Activated T-helper 1 cell treated with anti-CD3 and anti-CD28 coated beads, Interleukin-2, amount 50 U/mL, for 16 hours (primary cell): ENCODE measurements at regions not wholly inside any gene's neighbourhood (a gene's known extent, or its start where the extent isn't known, plus 50 kb on each side); places are given as distances from the start of the nearest gene placed in this dataset.
"Not testable (repeated sequence)": the region's sequence is repeated elsewhere in the genome, so short reads cannot be mapped to it uniquely, and the experiment has no call there.

ENCODE experiments used
- DNase-seq, 2 donors: peaks; one replicate each; pipeline ENCODE4 v3.0.0-alpha.2; 2020; ENCODE audit warnings: low read depth in 1 of 2, low spot score in 1 of 2

- DNase-seq, result not testable (repeated sequence)
Observed at GRCh38 chr5:110278449-110278848, 448.0 kb downstream of the TMEM232 start.

DNA sequence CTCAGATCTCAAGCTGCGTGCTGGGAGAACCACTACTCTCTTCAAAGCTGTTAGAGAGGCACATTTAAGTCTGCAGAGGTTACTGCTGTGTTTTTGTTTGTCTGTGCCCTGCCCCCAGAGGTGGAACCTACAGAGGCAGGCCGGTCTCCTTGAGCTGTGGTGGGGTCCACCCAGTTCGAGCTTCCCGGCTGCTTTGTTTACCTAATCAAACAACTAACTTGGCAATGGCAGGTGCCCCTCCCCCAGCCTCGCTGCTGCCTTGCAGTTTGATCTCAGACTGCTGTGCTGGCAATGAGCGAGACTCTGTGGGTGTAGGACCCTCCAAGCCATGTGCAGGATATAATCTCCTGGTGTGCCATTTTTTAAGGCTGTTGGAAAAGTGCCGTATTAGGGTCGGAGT lies 442.4 kb downstream of the TMEM232 start:
- not testable (repeated sequence) for DNase-seq

GRCh38 chr5:110288766-110289511 lies 437.5 kb downstream of the TMEM232 start:
- no peak for DNase-seq

DNA sequence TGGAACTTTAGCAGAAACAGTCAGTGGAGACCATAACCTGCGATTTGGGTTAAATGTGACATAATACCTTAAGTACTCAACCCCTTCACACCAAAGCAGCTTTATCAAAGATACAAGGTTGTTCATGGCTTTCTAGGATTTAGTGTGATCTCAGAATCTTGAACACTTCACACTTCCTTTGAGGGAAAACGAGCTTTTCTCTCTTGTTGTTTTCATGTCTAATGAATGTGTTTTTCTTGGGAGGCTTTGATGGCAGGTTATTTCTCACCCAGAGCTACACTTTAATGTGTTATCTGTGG lies 437.0 kb downstream of the TMEM232 start:
- DNase-seq, result no peak

GRCh38 chr5:110290542-110290941 lies 435.9 kb downstream of the TMEM232 start:
- no peak for DNase-seq

DNA sequence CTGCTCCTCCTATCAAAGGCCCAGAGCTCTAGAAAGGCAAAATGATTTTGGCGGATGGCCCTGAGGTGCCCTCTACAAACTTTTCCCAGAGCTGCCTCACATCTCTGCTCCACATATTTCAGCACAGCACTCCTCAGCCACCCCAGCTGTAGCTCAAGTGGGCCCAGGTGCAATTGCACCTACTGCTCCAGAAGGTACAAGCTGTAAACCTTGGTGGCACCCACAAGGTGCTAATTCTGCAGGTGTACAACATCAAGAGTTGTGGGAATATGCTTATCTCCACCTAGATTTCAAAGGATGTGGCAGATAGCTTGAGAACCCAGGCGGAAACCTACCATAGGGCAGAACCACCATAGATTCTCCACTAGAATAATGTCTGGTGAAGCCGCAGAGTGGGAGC lies 432.2 kb downstream of the TMEM232 start:
- DNase-seq, result no peak

- no peak for DNase-seq
Observed at GRCh38 chr5:110297152-110297670, 429.3 kb downstream of the TMEM232 start.

DNA sequence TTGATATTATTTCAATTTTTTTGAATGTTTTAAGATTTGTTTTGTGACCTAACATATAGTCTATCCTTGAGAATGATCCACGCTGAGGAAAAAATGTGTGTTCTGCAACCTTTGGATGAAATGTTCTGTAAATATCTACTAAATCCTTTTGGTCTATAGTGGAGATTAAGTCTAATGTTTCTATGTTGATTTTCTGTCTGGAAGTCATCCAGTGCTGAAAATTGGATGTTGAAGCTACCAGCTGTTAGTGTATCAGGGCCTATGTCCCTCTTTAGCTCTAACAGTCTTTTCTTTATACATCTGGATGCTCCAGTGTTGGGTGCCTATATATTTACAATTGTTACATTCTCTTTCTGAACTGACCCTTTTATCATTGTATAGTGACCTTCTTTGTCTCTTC lies 422.3 kb downstream of the TMEM232 start:
- no peak for DNase-seq

GRCh38 chr5:110306650-110307049 lies 419.8 kb downstream of the TMEM232 start:
- DNase-seq, result no peak

DNA sequence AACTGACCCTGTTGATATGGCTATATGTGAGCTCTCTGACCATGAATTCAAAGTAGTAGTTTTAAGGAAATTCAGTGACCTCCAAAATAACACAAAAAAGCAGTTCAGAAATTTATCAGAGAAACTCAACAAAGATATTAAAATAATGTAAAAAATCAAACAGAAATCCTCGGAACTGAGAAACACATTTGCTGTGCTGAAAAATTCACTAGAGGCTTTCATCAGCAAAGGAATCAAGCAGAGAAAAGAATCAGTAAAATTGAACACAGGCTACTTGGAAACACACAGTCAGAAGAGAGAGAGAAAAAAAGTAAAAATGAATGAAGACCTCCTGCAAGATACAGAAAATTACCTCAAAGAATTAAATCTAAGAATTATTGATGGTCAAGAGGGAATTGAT lies 417.2 kb downstream of the TMEM232 start:
- no peak for DNase-seq

- DNase-seq, result not testable (repeated sequence)
Observed at GRCh38 chr5:110316566-110316965, 409.9 kb downstream of the TMEM232 start.

DNA sequence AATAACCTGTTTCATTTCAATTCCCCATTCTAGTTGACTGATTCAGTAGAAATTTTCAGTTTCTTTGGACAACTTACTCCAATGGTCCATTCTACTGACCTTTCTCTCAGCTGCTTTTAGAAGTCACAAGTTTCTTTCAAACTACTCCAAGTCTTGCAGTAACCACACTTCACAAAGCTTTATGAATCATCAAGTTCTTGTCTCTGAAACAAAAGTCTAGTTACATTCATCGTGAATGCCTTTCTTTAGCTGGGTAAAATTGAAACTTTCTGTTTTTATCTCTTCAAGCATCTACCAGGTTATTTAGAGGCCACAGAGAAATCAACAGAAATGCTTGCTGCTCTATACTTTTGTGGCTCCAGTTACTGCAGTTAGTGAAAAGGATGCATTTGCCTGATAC lies 405.4 kb downstream of the TMEM232 start:
- DNase-seq, result no peak

GRCh38 chr5:110323357-110323756 lies 403.1 kb downstream of the TMEM232 start:
- DNase-seq, result no peak

- no peak for DNase-seq
Observed at GRCh38 chr5:110323832-110324231, 402.6 kb downstream of the TMEM232 start.

DNA sequence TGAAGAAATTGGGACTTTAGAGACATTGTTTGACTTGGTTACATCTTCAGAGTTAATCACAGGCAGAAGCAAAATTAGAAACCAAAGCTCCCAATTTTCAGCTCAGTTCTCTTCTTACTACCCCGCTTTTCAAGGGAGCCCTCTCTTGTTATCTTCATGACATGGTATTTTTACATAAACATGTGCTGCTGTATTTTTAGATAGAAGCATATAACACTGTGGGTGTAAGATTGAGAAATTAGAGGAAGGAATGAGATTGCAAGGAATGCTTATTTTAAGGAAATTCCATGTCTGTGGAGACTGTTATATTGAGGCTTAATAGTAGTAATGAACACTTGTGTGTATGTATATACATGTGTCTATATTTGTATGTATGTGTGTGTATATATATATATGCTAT lies 401.6 kb downstream of the TMEM232 start:
- no peak for DNase-seq

GRCh38 chr5:110329955-110330525 lies 396.4 kb downstream of the TMEM232 start:
- no peak for DNase-seq

DNA sequence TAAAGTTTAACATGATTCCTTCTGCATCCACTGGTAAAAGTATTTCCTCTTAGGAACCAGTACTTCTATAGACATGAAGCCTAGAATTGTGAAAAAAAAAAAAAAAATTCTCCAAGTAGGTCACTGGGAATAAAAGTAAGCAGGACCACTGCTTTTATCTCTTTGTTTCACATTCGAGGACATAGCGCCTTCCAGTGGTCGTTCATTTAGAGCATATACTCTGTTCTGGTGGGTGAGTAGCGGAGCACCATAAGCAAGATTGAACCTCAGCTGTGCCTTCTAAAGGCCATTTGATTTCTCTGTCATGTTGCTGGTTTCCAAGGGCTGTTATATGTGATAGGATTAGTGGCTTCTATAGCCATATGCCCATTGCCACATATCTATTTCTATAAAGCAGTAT lies 393.1 kb downstream of the TMEM232 start:
- no peak for DNase-seq

DNA sequence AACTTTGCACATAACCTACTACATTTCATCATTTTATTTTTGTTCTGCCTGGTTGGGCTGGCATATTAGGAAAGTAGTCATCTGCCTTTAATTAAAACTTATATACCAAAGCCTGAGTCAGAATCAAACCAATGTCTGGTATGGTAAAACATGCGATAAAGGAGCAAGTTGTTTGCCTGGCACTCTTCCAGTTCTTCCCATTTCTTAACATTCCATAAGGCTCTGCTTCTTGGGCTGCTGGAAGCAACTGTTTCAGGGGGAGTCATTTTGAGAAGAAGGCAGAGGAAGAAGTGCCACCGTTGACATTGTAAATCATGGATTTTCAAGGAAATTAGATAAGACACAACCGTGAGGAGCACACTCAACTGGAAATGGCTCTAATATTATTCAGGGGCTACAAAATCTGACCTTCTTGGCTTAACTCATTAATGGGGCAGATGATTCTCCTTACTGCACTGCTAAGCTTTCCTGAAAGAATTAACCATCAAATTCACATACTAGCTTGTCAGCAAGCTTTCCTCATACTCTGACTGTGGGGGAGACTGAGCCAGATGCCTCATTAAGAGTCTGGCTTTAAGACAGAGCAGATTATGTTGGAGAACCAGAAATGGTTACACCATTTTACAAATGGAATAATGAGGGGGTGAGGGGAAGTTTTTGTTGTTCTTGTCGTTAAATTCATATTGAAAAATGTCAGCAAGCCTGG lies 391.0 kb downstream of the TMEM232 start:
- no peak for DNase-seq

- DNase-seq, result no peak
Observed at GRCh38 chr5:110338341-110339083, 388.0 kb downstream of the TMEM232 start.

GRCh38 chr5:110339399-110339798 lies 387.1 kb downstream of the TMEM232 start:
- DNase-seq, result no peak

GRCh38 chr5:110341836-110342235 lies 384.6 kb downstream of the TMEM232 start:
- no peak for DNase-seq

- no peak for DNase-seq
Observed at GRCh38 chr5:110342683-110343082, 383.8 kb downstream of the TMEM232 start.
